ENCODE measurements at regions not wholly inside any gene's neighbourhood (a gene's known extent, or its start where the extent isn't known, plus 50 kb on each side); places are given as distances from the start of the nearest gene placed in this dataset.

GRCh38 chr11:23746896-23747295 lies 750.0 kb upstream of the LUZP2 start:
- ATAC-seq (ENCODE audit: insufficient read depth, low FRiP score) = no peak
- WGBS, 2 donors = 76 to 86% methylated on average over 1 of the region's 1 CpG

GRCh38 chr11:23749762-23750430 lies 747.0 kb upstream of the LUZP2 start:
- 64 to 76% methylated on average over 2 of the region's 2 CpGs for WGBS, 2 donors
- ATAC-seq (ENCODE audit: insufficient read depth, low FRiP score) = no peak
- Histone ChIP-seq H3K9me3 (ENCODE audit: control insufficient read depth in 4 of 4, insufficient read depth in 3 of 4, low read length in 3 of 4) (peaks cover 0 to 1% (median 0%) of the 10 kb centered on the region in 4 donors), H3K36me3 (ENCODE audit: control insufficient read depth in 4 of 4, insufficient read depth in 4 of 4, low read length in 4 of 4) (no peaks in the 10 kb centered on the region), H3K9ac (ENCODE audit: insufficient read depth in 1 of 2, low read length in 2 of 2) (no peak overlapping the region), H3K27me3 (ENCODE audit: control insufficient read depth in 3 of 3, insufficient read depth in 3 of 3, low read length in 2 of 3) (no peaks in the 10 kb centered on the region), H3K27ac (ENCODE audit: low read depth in 1 of 2, low read length in 1 of 2) (no peak overlapping the region), H3K4me1 (ENCODE audit: control insufficient read depth in 5 of 5, insufficient read depth in 5 of 5, low read length in 5 of 5) (no peaks in the 10 kb centered on the region), H3K4me3 (no peak overlapping the region)
- TF ChIP-seq, protein P1, sequence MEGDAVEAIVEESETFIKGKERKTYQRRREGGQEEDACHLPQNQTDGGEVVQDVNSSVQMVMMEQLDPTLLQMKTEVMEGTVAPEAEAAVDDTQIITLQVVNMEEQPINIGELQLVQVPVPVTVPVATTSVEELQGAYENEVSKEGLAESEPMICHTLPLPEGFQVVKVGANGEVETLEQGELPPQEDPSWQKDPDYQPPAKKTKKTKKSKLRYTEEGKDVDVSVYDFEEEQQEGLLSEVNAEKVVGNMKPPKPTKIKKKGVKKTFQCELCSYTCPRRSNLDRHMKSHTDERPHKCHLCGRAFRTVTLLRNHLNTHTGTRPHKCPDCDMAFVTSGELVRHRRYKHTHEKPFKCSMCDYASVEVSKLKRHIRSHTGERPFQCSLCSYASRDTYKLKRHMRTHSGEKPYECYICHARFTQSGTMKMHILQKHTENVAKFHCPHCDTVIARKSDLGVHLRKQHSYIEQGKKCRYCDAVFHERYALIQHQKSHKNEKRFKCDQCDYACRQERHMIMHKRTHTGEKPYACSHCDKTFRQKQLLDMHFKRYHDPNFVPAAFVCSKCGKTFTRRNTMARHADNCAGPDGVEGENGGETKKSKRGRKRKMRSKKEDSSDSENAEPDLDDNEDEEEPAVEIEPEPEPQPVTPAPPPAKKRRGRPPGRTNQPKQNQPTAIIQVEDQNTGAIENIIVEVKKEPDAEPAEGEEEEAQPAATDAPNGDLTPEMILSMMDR (IDR thresholded peaks at IDR 0.05; ENCODE audit: control extremely low read depth, extremely low read depth) = no peak
- no peak for DNase-seq

More at GRCh38 chr11:23746896-23747295, 750.0 kb upstream of the LUZP2 start:
- H3K9me3 ChIP-seq (ENCODE audit: control insufficient read depth in 4 of 4, insufficient read depth in 3 of 4, low read length in 3 of 4) = peaks cover 0 to 1% (median 0%) of the 10 kb centered on the region in 4 donors
- H3K4me1 ChIP-seq (ENCODE audit: control insufficient read depth in 5 of 5, insufficient read depth in 5 of 5, low read length in 5 of 5) = no peaks in the 10 kb centered on the region
- TF ChIP-seq, protein P1 (IDR thresholded peaks at IDR 0.05; ENCODE audit: control extremely low read depth, extremely low read depth) = no peak
- H3K27me3 ChIP-seq (ENCODE audit: control insufficient read depth in 3 of 3, insufficient read depth in 3 of 3, low read length in 2 of 3) = no peaks in the 10 kb centered on the region
- H3K36me3 ChIP-seq (ENCODE audit: control insufficient read depth in 4 of 4, insufficient read depth in 4 of 4, low read length in 4 of 4) = no peaks in the 10 kb centered on the region
- no peak overlapping the region for H3K4me3 ChIP-seq
- DNase-seq = no peak
- H3K27ac ChIP-seq (ENCODE audit: low read depth in 1 of 2, low read length in 1 of 2) = no peak overlapping the region
- H3K9ac ChIP-seq (ENCODE audit: insufficient read depth in 1 of 2, low read length in 2 of 2) = no peak overlapping the region

DNA sequence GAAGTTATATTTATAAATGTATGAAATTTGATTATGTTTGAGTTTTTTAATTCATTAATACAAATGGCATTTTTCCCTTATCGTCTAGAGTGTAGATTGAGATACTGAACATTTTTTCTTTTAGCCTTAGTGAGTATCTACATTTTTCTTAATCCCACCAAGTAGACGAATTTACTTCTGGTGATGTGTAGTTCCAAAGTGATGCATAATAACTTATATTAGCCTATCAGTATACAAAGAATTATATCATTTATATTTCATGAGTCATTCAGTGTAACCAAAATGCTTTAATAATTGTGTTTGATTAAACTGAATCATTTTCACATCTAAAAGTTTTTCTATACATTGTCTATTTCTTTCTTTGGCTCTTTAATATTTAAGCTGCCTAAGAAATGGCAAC lies 745.6 kb upstream of the LUZP2 start:
- H3K27me3 ChIP-seq (ENCODE audit: control insufficient read depth in 3 of 3, insufficient read depth in 3 of 3, low read length in 2 of 3) = no peaks in the 10 kb centered on the region
- H3K4me3 ChIP-seq = no peak overlapping the region
- no peak for ATAC-seq (ENCODE audit: insufficient read depth, low FRiP score)
- peaks cover 0 to 1% (median 0%) of the 10 kb centered on the region in 4 donors for H3K9me3 ChIP-seq (ENCODE audit: control insufficient read depth in 4 of 4, insufficient read depth in 3 of 4, low read length in 3 of 4)
- H3K9ac ChIP-seq (ENCODE audit: insufficient read depth in 1 of 2, low read length in 2 of 2) = no peak overlapping the region
- no peak overlapping the region for H3K27ac ChIP-seq (ENCODE audit: low read depth in 1 of 2, low read length in 1 of 2)
- DNase-seq = no peak
- H3K4me1 ChIP-seq (ENCODE audit: control insufficient read depth in 5 of 5, insufficient read depth in 5 of 5, low read length in 5 of 5) = no peaks in the 10 kb centered on the region
- TF ChIP-seq, protein P1 (IDR thresholded peaks at IDR 0.05; ENCODE audit: control extremely low read depth, extremely low read depth) = no peak
- 80 to 87% methylated on average over 2 of the region's 2 CpGs for WGBS, 2 donors
- no peaks in the 10 kb centered on the region for H3K36me3 ChIP-seq (ENCODE audit: control insufficient read depth in 4 of 4, insufficient read depth in 4 of 4, low read length in 4 of 4)

GRCh38 chr11:23755076-23755475 lies 741.8 kb upstream of the LUZP2 start:
- no peak overlapping the region for H3K27ac ChIP-seq (ENCODE audit: low read depth in 1 of 2, low read length in 1 of 2)
- TF ChIP-seq, protein P1 (IDR thresholded peaks at IDR 0.05; ENCODE audit: control extremely low read depth, extremely low read depth) = no peak
- H3K4me1 ChIP-seq (ENCODE audit: control insufficient read depth in 5 of 5, insufficient read depth in 5 of 5, low read length in 5 of 5) = peaks cover 0 to 6% (median 0%) of the 10 kb centered on the region in 5 donors
- 83 to 94% methylated on average over 2 of the region's 2 CpGs for WGBS, 2 donors
- H3K4me3 ChIP-seq = no peak overlapping the region
- no peak overlapping the region for H3K9ac ChIP-seq (ENCODE audit: insufficient read depth in 1 of 2, low read length in 2 of 2)
- H3K9me3 ChIP-seq (ENCODE audit: control insufficient read depth in 4 of 4, insufficient read depth in 3 of 4, low read length in 3 of 4) = peaks cover 0 to 4% (median 0%) of the 10 kb centered on the region in 4 donors
- no peak for DNase-seq
- no peaks in the 10 kb centered on the region for H3K36me3 ChIP-seq (ENCODE audit: control insufficient read depth in 4 of 4, insufficient read depth in 4 of 4, low read length in 4 of 4)
- H3K27me3 ChIP-seq (ENCODE audit: control insufficient read depth in 3 of 3, insufficient read depth in 3 of 3, low read length in 2 of 3) = no peaks in the 10 kb centered on the region
- no peak for ATAC-seq (ENCODE audit: insufficient read depth, low FRiP score)

Measured in lung (tissue), 11 donors.